HEK293 (cell line): ENCODE measurements at regions not wholly inside any gene's neighbourhood (a gene's known extent, or its start where the extent isn't known, plus 50 kb on each side); places are given as distances from the start of the nearest gene placed in this dataset.

ENCODE experiments used
- CTCF ChIA-PET: fragments of 350-600 bp; formaldehyde crosslinking; extraction: SDS; loops from one replicate; lab custom pipeline; 2021; ENCODE audit warnings: antibody characterized with exemption; lab: Yijun Ruan, JAX
- POLR2A ChIA-PET: fragments of 300-600 bp; formaldehyde crosslinking; extraction: SDS; loops from one replicate; lab custom pipeline; 2020; ENCODE audit warnings: antibody characterized with exemption, inconsistent platforms; lab: Yijun Ruan, JAX
- H3K27ac ChIP-seq: fragments of 200-500 bp; sonication (Bioruptor generic); 2 replicates; pipeline ENCODE4 v1.5.1; 2014; ENCODE audit warnings: low read depth, low read length, control low read depth, inconsistent platforms; ENCODE audit errors: extremely low read depth
- H3K36me3 ChIP-seq, 2 experiments: fragments of 200-500 bp in 1 of 2; sonication (Bioruptor generic) in 1 of 2; 1 replicate in 1 of 2; 2 replicates in 1 of 2; pipeline ENCODE4 v1.5.1; 2014 to 2017; ENCODE audit warnings: inconsistent platforms in 2 of 2, low read length in 2 of 2; ENCODE audit not compliant: control insufficient read depth in 2 of 2, insufficient read depth in 1 of 2
- H3K4me1 ChIP-seq: fragments of 200-500 bp; sonication (Bioruptor generic); 2 replicates; pipeline ENCODE4 v1.5.1; 2014; ENCODE audit warnings: mild to moderate bottlenecking, low read length, inconsistent platforms; ENCODE audit not compliant: control insufficient read depth, insufficient read depth
- H3K4me3 ChIP-seq: 2 replicates; pipeline ENCODE4 v1.5.1; 2011; ENCODE audit warnings: low read depth, mild to moderate bottlenecking, control low read depth, low read length, moderate library complexity
- H3K9me3 ChIP-seq: fragments of 200-500 bp; sonication (Bioruptor generic); 2 replicates; pipeline ENCODE4 v1.5.1; 2014; ENCODE audit warnings: low read depth, low read length, inconsistent platforms; ENCODE audit not compliant: control insufficient read depth, insufficient read depth
- BCL6B ChIP-seq: fragments of 450-650 bp; formaldehyde crosslinking; IDR thresholded peaks from 2 replicates; pipeline ENCODE4 v1.5.1; 2017; ENCODE audit warnings: missing biosample characterization, missing genetic modification characterization
- OSR2 ChIP-seq: fragments of 450-650 bp; formaldehyde crosslinking; IDR thresholded peaks from 2 replicates; pipeline ENCODE4 v1.5.1; 2016; ENCODE audit warnings: missing biosample characterization, missing genetic modification characterization
- YY2 ChIP-seq: fragments of 450-650 bp; formaldehyde crosslinking; IDR thresholded peaks from 2 replicates; pipeline ENCODE4 v1.5.1; 2016; ENCODE audit warnings: missing biosample characterization, missing genetic modification characterization
- ZBTB11 ChIP-seq: fragments of 450-650 bp; formaldehyde crosslinking; conservative IDR thresholded peaks from 2 replicates; pipeline ENCODE4 v1.5.1; 2016; ENCODE audit warnings: low read depth, missing biosample characterization, missing genetic modification characterization
- ZFP37 ChIP-seq: fragments of 450-650 bp; formaldehyde crosslinking; IDR thresholded peaks from 2 replicates; pipeline ENCODE4 v1.5.1; 2016; ENCODE audit warnings: missing biosample characterization, missing genetic modification characterization
- ZNF132 ChIP-seq: fragments of 450-650 bp; formaldehyde crosslinking; IDR thresholded peaks from 2 replicates; pipeline ENCODE4 v1.5.1; 2017; ENCODE audit warnings: missing biosample characterization, missing genetic modification characterization, borderline replicate concordance
- ZNF174 ChIP-seq: fragments of 450-650 bp; formaldehyde crosslinking; IDR thresholded peaks from 2 replicates; pipeline ENCODE4 v1.5.0; 2017; ENCODE audit warnings: missing biosample characterization, mild to moderate bottlenecking, missing genetic modification characterization
- ZNF239 ChIP-seq: fragments of 450-650 bp; formaldehyde crosslinking; IDR thresholded peaks from 2 replicates; pipeline ENCODE4 v1.5.1; 2016; ENCODE audit warnings: missing biosample characterization, missing genetic modification characterization
- ZNF280D ChIP-seq: fragments of 450-650 bp; formaldehyde crosslinking; IDR thresholded peaks from 2 replicates; pipeline ENCODE4 v1.5.1; 2016; ENCODE audit warnings: missing biosample characterization, missing genetic modification characterization
- ZNF324 ChIP-seq: fragments of 450-650 bp; formaldehyde crosslinking; IDR thresholded peaks from 2 replicates; pipeline ENCODE4 v1.5.1; 2016; ENCODE audit warnings: missing biosample characterization, missing genetic modification characterization
- ZNF335 ChIP-seq: fragments of 450-650 bp; formaldehyde crosslinking; conservative IDR thresholded peaks from 2 replicates; pipeline ENCODE4 v1.5.1; 2016; ENCODE audit warnings: missing biosample characterization, missing genetic modification characterization
- ZNF354C ChIP-seq: fragments of 450-650 bp; formaldehyde crosslinking; IDR thresholded peaks from 2 replicates; pipeline ENCODE4 v1.5.1; 2016; ENCODE audit warnings: missing biosample characterization, missing genetic modification characterization, low read depth, borderline replicate concordance
- ZNF37A ChIP-seq: fragments of 450-650 bp; IDR thresholded peaks from 2 replicates; pipeline ENCODE4 v1.5.1; 2018; ENCODE audit warnings: missing biosample characterization, missing genetic modification characterization
- ZNF416 ChIP-seq: fragments of 450-650 bp; formaldehyde crosslinking; IDR thresholded peaks from 2 replicates; pipeline ENCODE4 v1.5.1; 2016; ENCODE audit warnings: missing biosample characterization, missing genetic modification characterization
- ZNF626 ChIP-seq: fragments of 450-650 bp; sonication (Bioruptor Pico); formaldehyde crosslinking; IDR thresholded peaks from 2 replicates; pipeline ENCODE4 v1.5.1; 2018; ENCODE audit warnings: missing biosample characterization, missing genetic modification characterization, inconsistent platforms
- ZNF654 ChIP-seq: fragments of 450-650 bp; formaldehyde crosslinking; IDR thresholded peaks from 2 replicates; pipeline ENCODE4 v1.5.1; 2016; ENCODE audit warnings: low read depth, missing biosample characterization, missing genetic modification characterization
- ZNF677 ChIP-seq: fragments of 450-650 bp; IDR thresholded peaks from 2 replicates; pipeline ENCODE4 v1.5.0; 2018; ENCODE audit warnings: missing biosample characterization, mild to moderate bottlenecking, missing genetic modification characterization, moderate library complexity
- ZNF777 ChIP-seq: fragments of 450-650 bp; formaldehyde crosslinking; IDR thresholded peaks from 2 replicates; pipeline ENCODE4 v1.5.1; 2017; ENCODE audit warnings: missing biosample characterization, missing genetic modification characterization, borderline replicate concordance
- ZNF791 ChIP-seq: fragments of 450-650 bp; formaldehyde crosslinking; IDR thresholded peaks from 2 replicates; pipeline ENCODE4 v1.5.1; 2016; ENCODE audit warnings: missing biosample characterization, missing genetic modification characterization
- TF ChIP-seq, protein P1 (sequence below): fragments of 450-650 bp; formaldehyde crosslinking; IDR thresholded peaks from 2 replicates; pipeline ENCODE4 v1.5.1; 2016; ENCODE audit warnings: missing biosample characterization, missing genetic modification characterization, borderline replicate concordance

DNA sequence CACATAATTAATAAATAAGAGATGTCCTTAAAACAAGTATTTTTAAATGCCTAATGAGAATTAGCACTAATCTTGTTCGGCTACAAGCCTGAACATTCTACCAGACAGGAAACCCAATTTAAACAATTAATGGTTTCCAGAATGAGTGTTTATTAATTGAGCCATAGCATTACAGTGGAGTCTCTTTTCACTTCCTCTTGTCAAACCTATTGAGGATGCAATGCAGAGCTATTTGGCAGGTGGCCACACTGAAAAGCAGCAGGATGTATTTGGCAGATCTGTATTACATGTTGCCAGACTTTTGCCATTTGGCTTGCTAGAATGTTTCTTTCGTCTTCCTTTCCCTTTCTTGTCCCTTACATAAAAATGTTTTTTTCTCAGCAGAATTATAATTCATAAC, 475.2 kb upstream of the MARCKS start:
- no peaks in the 10 kb centered on the region for H3K36me3 ChIP-seq
- ChIA-PET POLR2A (no interaction called here), CTCF (no interaction called here)
- H3K9me3 ChIP-seq: no peaks in the 10 kb centered on the region
- H3K4me3 ChIP-seq: no peak overlapping the region
- TF ChIP-seq ZNF239 (no peak), ZNF335 (tag by site-specific recombination) (no peak), ZNF280D (no peak), ZNF354C (no peak), ZNF626 (tag by site-specific recombination) (no peak), ZFP37 (tag by site-specific recombination) (no peak), ZNF324 (no peak), ZNF777 (no peak), ZNF174 (no peak), ZNF416 (tag by site-specific recombination) (no peak), ZNF677 (tag by site-specific recombination) (no peak)
- TF ChIP-seq, protein P1, sequence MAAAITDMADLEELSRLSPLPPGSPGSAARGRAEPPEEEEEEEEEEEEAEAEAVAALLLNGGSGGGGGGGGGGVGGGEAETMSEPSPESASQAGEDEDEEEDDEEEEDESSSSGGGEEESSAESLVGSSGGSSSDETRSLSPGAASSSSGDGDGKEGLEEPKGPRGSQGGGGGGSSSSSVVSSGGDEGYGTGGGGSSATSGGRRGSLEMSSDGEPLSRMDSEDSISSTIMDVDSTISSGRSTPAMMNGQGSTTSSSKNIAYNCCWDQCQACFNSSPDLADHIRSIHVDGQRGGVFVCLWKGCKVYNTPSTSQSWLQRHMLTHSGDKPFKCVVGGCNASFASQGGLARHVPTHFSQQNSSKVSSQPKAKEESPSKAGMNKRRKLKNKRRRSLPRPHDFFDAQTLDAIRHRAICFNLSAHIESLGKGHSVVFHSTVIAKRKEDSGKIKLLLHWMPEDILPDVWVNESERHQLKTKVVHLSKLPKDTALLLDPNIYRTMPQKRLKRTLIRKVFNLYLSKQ (tag by site-specific recombination): no peak
- no peaks in the 10 kb centered on the region for H3K4me1 ChIP-seq
- H3K27ac ChIP-seq: no peak overlapping the region

GRCh38 chr6:113383701-113384100, 473.4 kb upstream of the MARCKS start:
- ChIA-PET CTCF (no interaction called here), POLR2A (interaction anchor here (1.5 kb wide), 1 partner anchor 8 kb away, joined by 5 read pairs; no protein-coding TSS in a partner anchor)
- Histone ChIP-seq H3K27ac (no peak overlapping the region), H3K9me3 (no peaks in the 10 kb centered on the region), H3K36me3 (no peaks in the 10 kb centered on the region), H3K4me1 (no peaks in the 10 kb centered on the region), H3K4me3 (no peak overlapping the region)
- no peak for TF ChIP-seq YY2 (tag by site-specific recombination)
- no peak for TF ChIP-seq ZBTB11
- TF ChIP-seq BCL6B (tag by site-specific recombination): no peak
- no peak for TF ChIP-seq OSR2
- no peak for TF ChIP-seq ZNF132 (tag by site-specific recombination)
- TF ChIP-seq ZNF654: no peak
- TF ChIP-seq ZNF791: no peak
- TF ChIP-seq ZNF37A (tag by site-specific recombination): no peak
